H1 (cell line): ENCODE measurements at regions not wholly inside any gene's neighbourhood (a gene's known extent, or its start where the extent isn't known, plus 50 kb on each side); places are given as distances from the start of the nearest gene placed in this dataset.

Experiments
- CTCF ChIA-PET: fragments of 300-600 bp; sonication (Branson Sonifier 250); formaldehyde crosslinking; loops from one replicate; lab custom pipeline; 2021; ENCODE audit not compliant: partially characterized antibody; lab: Charles Lee
- POLR2A ChIA-PET: fragments of 300-600 bp; sonication (Branson Sonifier 250); formaldehyde crosslinking; loops from one replicate; lab custom pipeline; 2021; ENCODE audit warnings: inconsistent platforms; ENCODE audit not compliant: partially characterized antibody; lab: Charles Lee
- DNase-seq, 2 experiments: peaks; one replicate each; pipeline versions ENCODE4 v3.0.0 to v3.0.0-alpha.2; 2010 to 2022; ENCODE audit warnings: low spot score in 2 of 2, low read depth in 1 of 2, mixed read lengths in 1 of 2
- FAIRE-seq: peaks from 2 replicates; lab custom pipeline; 2011; peaks lifted over from hg19 to GRCh38; lab: Jason Lieb, UNC
- H2AFZ ChIP-seq: 2 replicates; pipeline ENCODE4 v1.8.1; 2012; ENCODE audit warnings: low read length, inconsistent platforms
- H2AK5ac ChIP-seq: 2 replicates; pipeline ENCODE4 v1.6.1; 2013; ENCODE audit warnings: low read depth, low read length
- H2BK120ac ChIP-seq: replicated peaks from 2 replicates; pipeline ENCODE3; 2013; ENCODE audit warnings: low read depth, low read length, inconsistent platforms
- H2BK12ac ChIP-seq: 2 replicates; pipeline ENCODE4 v1.6.1; 2013; ENCODE audit warnings: low read depth, low read length
- H2BK15ac ChIP-seq: 2 replicates; pipeline ENCODE4 v1.6.1; 2013; ENCODE audit warnings: low read length
- H2BK20ac ChIP-seq: 2 replicates; pipeline ENCODE4 v1.6.1; 2013; ENCODE audit warnings: low read length
- H2BK5ac ChIP-seq: 2 replicates; pipeline ENCODE4 v1.6.1; 2013; ENCODE audit warnings: low read depth, low read length
- H3K14ac ChIP-seq: 2 replicates; pipeline ENCODE4 v1.6.1; 2013; ENCODE audit warnings: inconsistent platforms; ENCODE audit not compliant: insufficient read length
- H3K18ac ChIP-seq: 2 replicates; pipeline ENCODE4 v1.6.1; 2013; ENCODE audit warnings: low read length; ENCODE audit errors: extremely low read depth
- H3K23ac ChIP-seq: 2 replicates; pipeline ENCODE4 v1.6.1; 2013; ENCODE audit warnings: inconsistent platforms; ENCODE audit not compliant: insufficient read length
- H3K23me2 ChIP-seq: 2 replicates; pipeline ENCODE4 v1.6.1; 2013; ENCODE audit warnings: low read depth, low read length
- H3K27ac ChIP-seq: 2 replicates; pipeline ENCODE4 v1.6.1; 2011; ENCODE audit warnings: low read depth, low read length, inconsistent platforms
- H3K27me3 ChIP-seq, 4 experiments: replicated peaks in 1 of 4; 1 replicate in 1 of 4; 2 replicates in 3 of 4; pipeline versions ENCODE4 v1.6.1 to v1.8.1; 2011 to 2013; ENCODE audit warnings: low read length in 3 of 4, mild to moderate bottlenecking in 3 of 4, inconsistent platforms in 2 of 4, mixed read lengths in 2 of 4, moderate library complexity in 1 of 4; ENCODE audit not compliant: control insufficient read depth in 3 of 4, insufficient read depth in 3 of 4; ENCODE audit errors: extremely low read depth in 1 of 4
- H3K36me3 ChIP-seq, 4 experiments: 2 replicates each; pipeline versions ENCODE4 v1.6.1 to v1.8.1; 2011 to 2013; ENCODE audit warnings: mild to moderate bottlenecking in 4 of 4, low read length in 3 of 4, moderate library complexity in 2 of 4, control low read depth in 1 of 4, inconsistent platforms in 1 of 4; ENCODE audit not compliant: insufficient read depth in 4 of 4, control insufficient read depth in 2 of 4
- H3K4ac ChIP-seq: replicated peaks from 2 replicates; pipeline ENCODE3; 2013; ENCODE audit warnings: low read length, low read depth, mixed read lengths, inconsistent platforms; ENCODE audit not compliant: insufficient read length
- H3K4me1 ChIP-seq, 4 experiments: replicated peaks in 1 of 4; 1 replicate in 1 of 4; 2 replicates in 3 of 4; pipeline versions ENCODE4 v1.6.1 to v1.8.1; 2011 to 2013; ENCODE audit warnings: low read length in 3 of 4, inconsistent platforms in 2 of 4, mixed read lengths in 1 of 4; ENCODE audit not compliant: insufficient read depth in 4 of 4, control insufficient read depth in 3 of 4
- H3K4me2 ChIP-seq, 2 experiments: 2 replicates each; pipeline versions ENCODE4 v1.6.1 to v1.8.1; 2011 to 2013; ENCODE audit warnings: low read depth in 2 of 2, low read length in 2 of 2, control low read depth in 1 of 2, inconsistent platforms in 1 of 2, mild to moderate bottlenecking in 1 of 2; ENCODE audit not compliant: insufficient read depth in 1 of 2
- H3K4me3 ChIP-seq, 4 experiments: fragments of 200-600, 300-600 bp in 1 of 4; sonication (generic), shearing (Covaris generic), sonication (Bioruptor Twin) in 1 of 4; 2 replicates each; pipeline versions ENCODE4 v1.5.1 to v1.8.1; 2011 to 2016; ENCODE audit warnings: low read length in 4 of 4, low read depth in 3 of 4, control low read depth in 2 of 4, inconsistent platforms in 2 of 4, mild to moderate bottlenecking in 2 of 4, mixed read lengths in 1 of 4, moderate library complexity in 1 of 4; ENCODE audit not compliant: insufficient read depth in 2 of 4; ENCODE audit errors: extremely low read depth in 1 of 4
- H3K56ac ChIP-seq: replicated peaks from 2 replicates; pipeline ENCODE3; 2013; ENCODE audit warnings: low read depth, mild to moderate bottlenecking, mixed read lengths, low read length, inconsistent platforms; ENCODE audit not compliant: insufficient read length
- H3K79me1 ChIP-seq: 2 replicates; pipeline ENCODE4 v1.6.1; 2013; ENCODE audit warnings: low read depth, low read length, control low read depth
- H3K79me2 ChIP-seq, 2 experiments: 2 replicates each; pipeline versions ENCODE4 v1.6.1 to v1.8.1; 2012 to 2013; ENCODE audit warnings: low read length in 2 of 2, mild to moderate bottlenecking in 2 of 2, inconsistent platforms in 1 of 2; ENCODE audit not compliant: insufficient read depth in 2 of 2, control insufficient read depth in 1 of 2
- H3K9ac ChIP-seq, 4 experiments: replicated peaks in 1 of 4; 1 replicate in 1 of 4; 2 replicates in 3 of 4; pipeline versions ENCODE4 v1.6.1 to v1.8.1; 2011 to 2013; ENCODE audit warnings: low read depth in 3 of 4, low read length in 3 of 4, control low read depth in 2 of 4, mild to moderate bottlenecking in 2 of 4, moderate library complexity in 2 of 4, inconsistent platforms in 1 of 4; ENCODE audit errors: extremely low read depth in 1 of 4
- H3K9me3 ChIP-seq, 2 experiments: 2 replicates each; pipeline versions ENCODE4 v1.6.1 to v1.8.1; 2012 to 2013; ENCODE audit warnings: mild to moderate bottlenecking in 2 of 2, moderate library complexity in 2 of 2, control low read depth in 1 of 2, inconsistent platforms in 1 of 2, low read depth in 1 of 2, low read length in 1 of 2, mixed read lengths in 1 of 2; ENCODE audit not compliant: insufficient read depth in 2 of 2
- H4K20me1 ChIP-seq, 2 experiments: replicated peaks in 1 of 2; 2 replicates each; pipeline versions ENCODE3 to v1.8.1; 2011 to 2013; ENCODE audit warnings: inconsistent platforms in 2 of 2, low read length in 2 of 2, mild to moderate bottlenecking in 1 of 2; ENCODE audit not compliant: insufficient read depth in 2 of 2, control insufficient read depth in 1 of 2
- H4K5ac ChIP-seq: 2 replicates; pipeline ENCODE4 v1.6.1; 2013; ENCODE audit warnings: low read length, low read depth, mixed read lengths, inconsistent platforms; ENCODE audit not compliant: insufficient read length
- H4K8ac ChIP-seq: 2 replicates; pipeline ENCODE4 v1.8.0; 2013; ENCODE audit warnings: mild to moderate bottlenecking, moderate library complexity, low read length, inconsistent platforms; ENCODE audit not compliant: insufficient read depth; ENCODE audit errors: extremely low read depth
- H4K91ac ChIP-seq: replicated peaks from 2 replicates; pipeline ENCODE3; 2013; ENCODE audit warnings: low read length, mixed read lengths, inconsistent platforms; ENCODE audit not compliant: insufficient read length
- BCL11A ChIP-seq, 2 experiments: IDR thresholded peaks; one replicate each; pipeline ENCODE4 v1.6.1; 2011; ENCODE audit warnings: low read depth in 2 of 2, low read length in 2 of 2, mild to moderate bottlenecking in 2 of 2
- WGBS, 2 experiments: shearing (Covaris generic) in 1 of 2; methylation state at CpG; one replicate each; pipeline versions ENCODE4 v1.1.6 to v1.1.7; 2013 to 2015; ENCODE audit warnings: low lambda C conversion rate in 2 of 2, mixed read lengths in 2 of 2, inconsistent platforms in 1 of 2, low coverage in 1 of 2, missing lambda C conversion rate in 1 of 2; ENCODE audit not compliant: insufficient replicate concordance in 2 of 2, insufficient coverage in 1 of 2, insufficient read length in 1 of 2; ENCODE audit errors: extremely low coverage in 1 of 2, missing lambda C conversion rate in 1 of 2; 5-methylcytosine and 5-hydroxymethylcytosine counted together

DNA sequence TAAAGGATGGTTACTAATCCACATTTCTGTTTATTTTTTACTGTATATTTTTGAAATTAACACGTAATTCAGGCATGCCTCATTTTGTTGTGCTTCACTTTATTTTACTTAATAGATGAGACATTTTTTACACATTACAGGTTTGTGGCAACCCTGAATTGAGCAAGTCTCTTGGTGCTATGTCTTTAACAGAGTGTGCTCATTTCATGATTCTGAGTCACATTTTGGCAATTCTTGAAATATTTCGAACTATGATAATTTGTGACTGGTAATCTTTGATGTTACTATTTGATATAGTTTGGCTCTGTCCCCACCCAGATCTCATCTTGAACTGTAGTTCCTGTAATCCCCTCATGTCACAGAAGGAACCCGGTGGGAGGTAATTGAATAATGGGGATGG is 1120.5 kb upstream of the FLRT2 start:
- Histone ChIP-seq H2AFZ (no peak overlapping the region), H3K23ac (no peak overlapping the region)
- FAIRE-seq, result no peak
- TF ChIP-seq BCL11A (IDR thresholded peaks at IDR 0.05; ENCODE audit: low read depth in 2 of 2, low read length in 2 of 2), result no peak

More for the DNA sequence above, 1120.5 kb upstream of the FLRT2 start:
- no peaks in the 10 kb centered on the region for H3K79me2 ChIP-seq
- H3K9ac ChIP-seq, result no peak overlapping the region
- H3K14ac ChIP-seq, result no peak overlapping the region
- H4K5ac ChIP-seq, result no peak overlapping the region
- ChIA-PET CTCF (no interaction called here), POLR2A (no interaction called here)
- WGBS, 2 experiments, result 94% methylated on average over 3 of the region's 3 CpGs; no CpG with 5 or more reads in 1 of the 2 experiments
- H3K4ac ChIP-seq, result no peak overlapping the region
- H4K8ac ChIP-seq, result no peak overlapping the region
- no peak overlapping the region for H3K18ac ChIP-seq
- no peak overlapping the region for H3K56ac ChIP-seq
- no peak overlapping the region for H2BK120ac ChIP-seq
- no peaks in the 10 kb centered on the region for H3K79me1 ChIP-seq
- no peak overlapping the region for H2AK5ac ChIP-seq
- no peak overlapping the region for H2BK20ac ChIP-seq
- H2BK12ac ChIP-seq, result no peak overlapping the region
- no peak overlapping the region for H3K27ac ChIP-seq
- no peak overlapping the region for H4K91ac ChIP-seq
- no peak overlapping the region for H3K4me2 ChIP-seq
- H3K4me3 ChIP-seq, result no peak overlapping the region
- no peaks in the 10 kb centered on the region for H3K23me2 ChIP-seq
- H2BK15ac ChIP-seq, result no peak overlapping the region
- H4K20me1 ChIP-seq, result no peaks in the 10 kb centered on the region
- H3K4me1 ChIP-seq, result peaks cover 0 to 3% (median 0%) of the 10 kb centered on the region in 4 experiments; a peak in 2 of 7 replicates
- H3K27me3 ChIP-seq, result no peaks in the 10 kb centered on the region
- no peak for DNase-seq
- no peaks in the 10 kb centered on the region; a peak in 1 of 8 replicates for H3K36me3 ChIP-seq
- peaks cover 0 to 4% of the 10 kb centered on the region in 2 experiments; a peak in 1 of 4 replicates for H3K9me3 ChIP-seq
- no peak overlapping the region for H2BK5ac ChIP-seq
